ENCODE measurements at regions not wholly inside any gene's neighbourhood (a gene's known extent, or its start where the extent isn't known, plus 50 kb on each side); places are given as distances from the start of the nearest gene placed in this dataset.

DNA sequence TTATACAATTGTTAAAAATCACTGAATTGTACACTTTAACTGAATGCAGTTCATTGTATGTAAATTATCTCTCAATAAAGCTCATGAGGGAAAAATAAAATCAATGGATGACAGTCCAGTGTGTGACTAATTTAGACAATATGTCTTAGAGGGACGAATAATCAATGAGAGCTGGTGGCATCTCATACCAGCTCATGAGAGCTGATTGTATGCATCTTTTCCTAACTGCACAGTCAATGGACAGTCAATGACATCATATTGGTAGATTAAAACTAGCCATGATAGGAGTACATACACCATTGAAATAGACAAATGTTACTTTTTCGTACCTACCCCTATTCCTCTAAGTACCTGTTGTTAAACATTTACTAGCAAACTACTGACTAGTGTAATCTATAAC, 946.1 kb downstream of the SQOR start (continued):
- TF ChIP-seq REST (IDR thresholded peaks at IDR 0.05; ENCODE audit: low read depth): no peak
- TF ChIP-seq ZNF274 (IDR thresholded peaks at IDR 0.05; ENCODE audit: low read depth, low read length): no peak
- no peak for TF ChIP-seq ELF1 (IDR thresholded peaks at IDR 0.05; ENCODE audit: borderline replicate concordance, low read depth)
- TF ChIP-seq TCF7L2 (IDR thresholded peaks at IDR 0.05; ENCODE audit: borderline replicate concordance, extremely low read depth, insufficient read depth, insufficient read length): no peak
- no peak for TF ChIP-seq CBX3 (IDR thresholded peaks at IDR 0.05; ENCODE audit: low read depth)

- H3K9me3 ChIP-seq (ENCODE audit: control insufficient read depth in 1 of 2, insufficient read depth in 1 of 2, low read depth in 1 of 2, low read length in 2 of 2): peaks cover 18 to 32% of the 10 kb centered on the region in 2 experiments; a peak in 3 of 4 replicates
- H3K4me3 ChIP-seq (replicated peaks in 1 of 2; ENCODE audit: low read depth in 1 of 2, low read length in 2 of 2): no peak overlapping the region
- no peak overlapping the region for H3K27ac ChIP-seq (ENCODE audit: low read depth, low read length)
- no peak overlapping the region for H2AFZ ChIP-seq (ENCODE audit: low read depth, low read length, poor library complexity, severe bottlenecking)
- H3K9me2 ChIP-seq (ENCODE audit: insufficient read depth): no peaks in the 10 kb centered on the region
- ChIA-PET RAD21 (ENCODE audit: low non-redundant PET in 1 of 2, low total read pairs in 2 of 2, uncharacterized antibody in 2 of 2, unreplicated experiment in 2 of 2) (no interaction called here), POLR2A (no interaction called here), CTCF (no interaction called here)
- BruUV-seq (replicated peaks): no TSS peak
- ATAC-seq: no peak
- intact Hi-C loops (cut with micrococcal nuclease): no loop called here
- no peaks in the 10 kb centered on the region for H3K36me3 ChIP-seq (ENCODE audit: control insufficient read depth in 1 of 2, insufficient read depth in 2 of 2, low read length in 2 of 2)
- DNase-seq (ENCODE audit: low read depth, low spot score): no peak
- no peak overlapping the region for H3K9ac ChIP-seq (ENCODE audit: low read length)
- H3K79me2 ChIP-seq (ENCODE audit: insufficient read depth, low read length): no peaks in the 10 kb centered on the region
- H3K27me3 ChIP-seq (ENCODE audit: insufficient read depth, low read length): no peaks in the 10 kb centered on the region
- no peaks in the 10 kb centered on the region for H3K4me1 ChIP-seq (ENCODE audit: control insufficient read depth in 1 of 2, insufficient read depth in 2 of 2, low read length in 2 of 2)
- H3K4me2 ChIP-seq (ENCODE audit: low read length): no peak overlapping the region
- H4K20me1 ChIP-seq (ENCODE audit: insufficient read depth): no peaks in the 10 kb centered on the region
- TF ChIP-seq ELF1 (IDR thresholded peaks at IDR 0.05; ENCODE audit: borderline replicate concordance, low read depth) (no peak), EGR1 (IDR thresholded peaks at IDR 0.05; ENCODE audit: low read depth) (no peak), YY1 (IDR thresholded peaks at IDR 0.05; ENCODE audit: extremely low read depth, insufficient replicate concordance, low read depth, low read length) (no peak), CEBPB (IDR thresholded peaks at IDR 0.05; ENCODE audit: low read depth) (no peak), JUND (IDR thresholded peaks at IDR 0.05) (no peak), SIN3A (IDR thresholded peaks at IDR 0.05; ENCODE audit: low read depth) (no peak), SRF (IDR thresholded peaks at IDR 0.05; ENCODE audit: low read depth) (no peak), POLR2A (IDR thresholded peaks at IDR 0.05; ENCODE audit: borderline replicate concordance, extremely low read depth, insufficient read depth, insufficient read length) (no peak), TCF7L2 (IDR thresholded peaks at IDR 0.05; ENCODE audit: borderline replicate concordance, extremely low read depth, insufficient read depth, insufficient read length) (no peak), POLR2AphosphoS5 (IDR thresholded peaks at IDR 0.05; ENCODE audit: low read depth, low read length) (no peak), REST (IDR thresholded peaks at IDR 0.05; ENCODE audit: low read depth) (no peak), ZNF274 (IDR thresholded peaks at IDR 0.05; ENCODE audit: low read depth, low read length) (no peak), RAD21 (IDR thresholded peaks at IDR 0.05; ENCODE audit: low read depth) (no peak), FOSL1 (IDR thresholded peaks at IDR 0.05; ENCODE audit: low read depth) (no peak)
- TF ChIP-seq, protein P1, sequence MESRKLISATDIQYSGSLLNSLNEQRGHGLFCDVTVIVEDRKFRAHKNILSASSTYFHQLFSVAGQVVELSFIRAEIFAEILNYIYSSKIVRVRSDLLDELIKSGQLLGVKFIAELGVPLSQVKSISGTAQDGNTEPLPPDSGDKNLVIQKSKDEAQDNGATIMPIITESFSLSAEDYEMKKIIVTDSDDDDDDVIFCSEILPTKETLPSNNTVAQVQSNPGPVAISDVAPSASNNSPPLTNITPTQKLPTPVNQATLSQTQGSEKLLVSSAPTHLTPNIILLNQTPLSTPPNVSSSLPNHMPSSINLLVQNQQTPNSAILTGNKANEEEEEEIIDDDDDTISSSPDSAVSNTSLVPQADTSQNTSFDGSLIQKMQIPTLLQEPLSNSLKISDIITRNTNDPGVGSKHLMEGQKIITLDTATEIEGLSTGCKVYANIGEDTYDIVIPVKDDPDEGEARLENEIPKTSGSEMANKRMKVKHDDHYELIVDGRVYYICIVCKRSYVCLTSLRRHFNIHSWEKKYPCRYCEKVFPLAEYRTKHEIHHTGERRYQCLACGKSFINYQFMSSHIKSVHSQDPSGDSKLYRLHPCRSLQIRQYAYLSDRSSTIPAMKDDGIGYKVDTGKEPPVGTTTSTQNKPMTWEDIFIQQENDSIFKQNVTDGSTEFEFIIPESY (IDR thresholded peaks at IDR 0.05; ENCODE audit: extremely low read depth, insufficient replicate concordance, low read length): no peak
- TF ChIP-seq, protein P2, sequence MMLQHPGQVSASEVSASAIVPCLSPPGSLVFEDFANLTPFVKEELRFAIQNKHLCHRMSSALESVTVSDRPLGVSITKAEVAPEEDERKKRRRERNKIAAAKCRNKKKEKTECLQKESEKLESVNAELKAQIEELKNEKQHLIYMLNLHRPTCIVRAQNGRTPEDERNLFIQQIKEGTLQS (IDR thresholded peaks at IDR 0.05): no peak
Measured at GRCh38 chr15:46589088-46589487, 954.3 kb downstream of the SQOR start.

Data from HCT116 (cell line).